ENCODE measurements at regions not wholly inside any gene's neighbourhood (a gene's known extent, or its start where the extent isn't known, plus 50 kb on each side); places are given as distances from the start of the nearest gene placed in this dataset.

- no peaks in the 10 kb centered on the region for H3K36me3 ChIP-seq (ENCODE audit: control insufficient read depth in 5 of 5, insufficient read depth in 5 of 5, low read length in 5 of 5)
- no peak overlapping the region for H3K27ac ChIP-seq (ENCODE audit: low read depth, low read length)
Measured at GRCh38 chr10:50997461-50997860, 76.8 kb upstream of the PRKG1 start.

DNA sequence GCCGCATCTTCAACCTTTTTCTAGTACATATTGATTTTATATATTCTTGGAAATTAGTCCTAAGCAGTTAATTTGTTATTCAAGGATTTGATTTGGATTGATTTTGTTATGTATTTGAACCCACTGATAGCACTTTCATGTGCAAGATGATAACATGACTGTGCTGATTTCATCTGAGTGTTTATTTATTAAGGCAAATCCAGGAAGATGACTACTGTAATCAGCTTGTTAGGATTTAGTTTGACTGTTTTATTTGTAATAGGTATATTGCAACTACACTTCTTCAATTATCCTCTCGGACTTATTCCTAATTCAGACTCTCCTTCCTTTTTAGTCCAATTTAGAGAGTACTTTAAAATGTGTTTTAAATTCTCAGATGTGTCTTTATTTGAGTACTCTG, 75.1 kb upstream of the PRKG1 start:
- H3K9ac ChIP-seq (ENCODE audit: low read length in 5 of 5): no peak overlapping the region
- H3K4me1 ChIP-seq (ENCODE audit: control insufficient read depth in 5 of 5, insufficient read depth in 5 of 5, low read length in 5 of 5): peaks cover 0 to 9% (median 0%) of the 10 kb centered on the region in 5 donors
- no peak overlapping the region for H3K27ac ChIP-seq (ENCODE audit: low read depth, low read length)
- no peaks in the 10 kb centered on the region for H3K9me3 ChIP-seq (ENCODE audit: control insufficient read depth in 5 of 5, low read length in 5 of 5)
- no peak overlapping the region for H3K4me3 ChIP-seq (ENCODE audit: low read depth in 1 of 5, low read length in 5 of 5)
- peaks cover 0 to 4% (median 3%) of the 10 kb centered on the region in 5 donors for H3K27me3 ChIP-seq (ENCODE audit: control insufficient read depth in 5 of 5, insufficient read depth in 4 of 5, low read length in 5 of 5)
- no peaks in the 10 kb centered on the region for H3K36me3 ChIP-seq (ENCODE audit: control insufficient read depth in 5 of 5, insufficient read depth in 5 of 5, low read length in 5 of 5)

More at GRCh38 chr10:50997461-50997860, 76.8 kb upstream of the PRKG1 start:
- no peaks in the 10 kb centered on the region for H3K9me3 ChIP-seq (ENCODE audit: control insufficient read depth in 5 of 5, low read length in 5 of 5)
- no peak overlapping the region for H3K9ac ChIP-seq (ENCODE audit: low read length in 5 of 5)
- H3K4me3 ChIP-seq (ENCODE audit: low read depth in 1 of 5, low read length in 5 of 5): no peak overlapping the region
- peaks cover 10 to 17% (median 15%) of the 10 kb centered on the region in 5 donors for H3K27me3 ChIP-seq (ENCODE audit: control insufficient read depth in 5 of 5, insufficient read depth in 4 of 5, low read length in 5 of 5)
- peaks cover 0 to 19% (median 11%) of the 10 kb centered on the region in 5 donors for H3K4me1 ChIP-seq (ENCODE audit: control insufficient read depth in 5 of 5, insufficient read depth in 5 of 5, low read length in 5 of 5)

GRCh38 chr10:51000164-51000563, 74.1 kb upstream of the PRKG1 start:
- H3K4me1 ChIP-seq (ENCODE audit: control insufficient read depth in 5 of 5, insufficient read depth in 5 of 5, low read length in 5 of 5): peaks cover 0 to 9% (median 0%) of the 10 kb centered on the region in 5 donors
- H3K9ac ChIP-seq (ENCODE audit: low read length in 5 of 5): no peak overlapping the region
- H3K27me3 ChIP-seq (ENCODE audit: control insufficient read depth in 5 of 5, insufficient read depth in 4 of 5, low read length in 5 of 5): peaks cover 0 to 3% (median 0%) of the 10 kb centered on the region in 5 donors
- H3K9me3 ChIP-seq (ENCODE audit: control insufficient read depth in 5 of 5, low read length in 5 of 5): no peaks in the 10 kb centered on the region
- H3K4me3 ChIP-seq (ENCODE audit: low read depth in 1 of 5, low read length in 5 of 5): no peak overlapping the region
- no peak overlapping the region for H3K27ac ChIP-seq (ENCODE audit: low read depth, low read length)
- no peaks in the 10 kb centered on the region for H3K36me3 ChIP-seq (ENCODE audit: control insufficient read depth in 5 of 5, insufficient read depth in 5 of 5, low read length in 5 of 5)

GRCh38 chr10:51000976-51001375, 73.3 kb upstream of the PRKG1 start:
- Histone ChIP-seq H3K4me1 (ENCODE audit: control insufficient read depth in 5 of 5, insufficient read depth in 5 of 5, low read length in 5 of 5) (peaks cover 0 to 9% (median 0%) of the 10 kb centered on the region in 5 donors), H3K27ac (ENCODE audit: low read depth, low read length) (no peak overlapping the region)

GRCh38 chr10:51001587-51001986, 72.7 kb upstream of the PRKG1 start:
- H3K4me1 ChIP-seq (ENCODE audit: control insufficient read depth in 5 of 5, insufficient read depth in 5 of 5, low read length in 5 of 5): peaks cover 0 to 9% (median 0%) of the 10 kb centered on the region in 5 donors
- H3K27me3 ChIP-seq (ENCODE audit: control insufficient read depth in 5 of 5, insufficient read depth in 4 of 5, low read length in 5 of 5): no peaks in the 10 kb centered on the region
- no peak overlapping the region for H3K27ac ChIP-seq (ENCODE audit: low read depth, low read length)
- no peak overlapping the region for H3K9ac ChIP-seq (ENCODE audit: low read length in 5 of 5)
- no peak overlapping the region for H3K4me3 ChIP-seq (ENCODE audit: low read depth in 1 of 5, low read length in 5 of 5)
- no peaks in the 10 kb centered on the region for H3K36me3 ChIP-seq (ENCODE audit: control insufficient read depth in 5 of 5, insufficient read depth in 5 of 5, low read length in 5 of 5)
- H3K9me3 ChIP-seq (ENCODE audit: control insufficient read depth in 5 of 5, low read length in 5 of 5): no peaks in the 10 kb centered on the region

More at GRCh38 chr10:51000976-51001375, 73.3 kb upstream of the PRKG1 start:
- Histone ChIP-seq H3K9me3 (ENCODE audit: control insufficient read depth in 5 of 5, low read length in 5 of 5) (no peaks in the 10 kb centered on the region), H3K9ac (ENCODE audit: low read length in 5 of 5) (no peak overlapping the region), H3K4me3 (ENCODE audit: low read depth in 1 of 5, low read length in 5 of 5) (no peak overlapping the region), H3K27me3 (ENCODE audit: control insufficient read depth in 5 of 5, insufficient read depth in 4 of 5, low read length in 5 of 5) (no peaks in the 10 kb centered on the region), H3K36me3 (ENCODE audit: control insufficient read depth in 5 of 5, insufficient read depth in 5 of 5, low read length in 5 of 5) (no peaks in the 10 kb centered on the region)

GRCh38 chr10:51002469-51002868, 71.8 kb upstream of the PRKG1 start:
- no peaks in the 10 kb centered on the region for H3K27me3 ChIP-seq (ENCODE audit: control insufficient read depth in 5 of 5, insufficient read depth in 4 of 5, low read length in 5 of 5)
- H3K4me1 ChIP-seq (ENCODE audit: control insufficient read depth in 5 of 5, insufficient read depth in 5 of 5, low read length in 5 of 5): peaks cover 0 to 9% (median 0%) of the 10 kb centered on the region in 5 donors
- H3K36me3 ChIP-seq (ENCODE audit: control insufficient read depth in 5 of 5, insufficient read depth in 5 of 5, low read length in 5 of 5): no peaks in the 10 kb centered on the region
- no peaks in the 10 kb centered on the region for H3K9me3 ChIP-seq (ENCODE audit: control insufficient read depth in 5 of 5, low read length in 5 of 5)
- no peak overlapping the region for H3K9ac ChIP-seq (ENCODE audit: low read length in 5 of 5)
- no peak overlapping the region for H3K4me3 ChIP-seq (ENCODE audit: low read depth in 1 of 5, low read length in 5 of 5)
- H3K27ac ChIP-seq (ENCODE audit: low read depth, low read length): no peak overlapping the region

DNA sequence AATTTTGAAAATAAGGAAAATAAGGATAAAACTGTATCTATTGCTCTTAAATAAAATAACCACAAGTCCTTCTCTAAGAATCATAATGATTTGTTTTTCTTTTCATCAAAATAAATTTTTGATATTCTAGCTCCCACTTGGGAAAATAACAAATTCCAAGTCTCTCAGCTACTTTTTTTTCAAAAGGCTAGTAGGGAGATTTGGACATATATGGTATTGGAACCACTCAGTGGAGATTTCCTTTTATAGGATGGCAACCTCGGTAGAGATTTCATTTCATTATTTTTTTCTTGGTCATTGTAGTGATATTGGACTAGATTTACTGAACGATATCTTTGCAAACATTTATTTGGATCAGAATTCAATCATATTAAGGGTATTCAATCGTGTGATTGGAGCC, 69.5 kb upstream of the PRKG1 start:
- Histone ChIP-seq H3K36me3 (ENCODE audit: control insufficient read depth in 5 of 5, insufficient read depth in 5 of 5, low read length in 5 of 5) (no peaks in the 10 kb centered on the region), H3K4me3 (ENCODE audit: low read depth in 1 of 5, low read length in 5 of 5) (no peak overlapping the region), H3K9ac (ENCODE audit: low read length in 5 of 5) (peak overlapping the region in 1 of 5 donors; percentile 4), H3K4me1 (ENCODE audit: control insufficient read depth in 5 of 5, insufficient read depth in 5 of 5, low read length in 5 of 5) (peaks cover 0 to 9% (median 0%) of the 10 kb centered on the region in 5 donors), H3K9me3 (ENCODE audit: control insufficient read depth in 5 of 5, low read length in 5 of 5) (no peaks in the 10 kb centered on the region), H3K27ac (ENCODE audit: low read depth, low read length) (no peak overlapping the region), H3K27me3 (ENCODE audit: control insufficient read depth in 5 of 5, insufficient read depth in 4 of 5, low read length in 5 of 5) (no peaks in the 10 kb centered on the region)

- Histone ChIP-seq H3K4me1 (ENCODE audit: control insufficient read depth in 5 of 5, insufficient read depth in 5 of 5, low read length in 5 of 5) (peaks cover 0 to 5% (median 0%) of the 10 kb centered on the region in 5 donors), H3K36me3 (ENCODE audit: control insufficient read depth in 5 of 5, insufficient read depth in 5 of 5, low read length in 5 of 5) (no peaks in the 10 kb centered on the region), H3K4me3 (ENCODE audit: low read depth in 1 of 5, low read length in 5 of 5) (no peak overlapping the region), H3K27ac (ENCODE audit: low read depth, low read length) (no peak overlapping the region), H3K9me3 (ENCODE audit: control insufficient read depth in 5 of 5, low read length in 5 of 5) (no peaks in the 10 kb centered on the region), H3K27me3 (ENCODE audit: control insufficient read depth in 5 of 5, insufficient read depth in 4 of 5, low read length in 5 of 5) (no peaks in the 10 kb centered on the region), H3K9ac (ENCODE audit: low read length in 5 of 5) (no peak overlapping the region)
Measured at GRCh38 chr10:51005551-51005950, 68.7 kb upstream of the PRKG1 start.

- no peak overlapping the region for H3K9ac ChIP-seq (ENCODE audit: low read length in 5 of 5)
- H3K9me3 ChIP-seq (ENCODE audit: control insufficient read depth in 5 of 5, low read length in 5 of 5): no peaks in the 10 kb centered on the region
- no peaks in the 10 kb centered on the region for H3K36me3 ChIP-seq (ENCODE audit: control insufficient read depth in 5 of 5, insufficient read depth in 5 of 5, low read length in 5 of 5)
- H3K4me1 ChIP-seq (ENCODE audit: control insufficient read depth in 5 of 5, insufficient read depth in 5 of 5, low read length in 5 of 5): peaks cover 0 to 2% (median 0%) of the 10 kb centered on the region in 5 donors
- H3K27ac ChIP-seq (ENCODE audit: low read depth, low read length): no peak overlapping the region
- H3K4me3 ChIP-seq (ENCODE audit: low read depth in 1 of 5, low read length in 5 of 5): no peak overlapping the region
- H3K27me3 ChIP-seq (ENCODE audit: control insufficient read depth in 5 of 5, insufficient read depth in 4 of 5, low read length in 5 of 5): no peaks in the 10 kb centered on the region
Measured at GRCh38 chr10:51006686-51007085, 67.6 kb upstream of the PRKG1 start.

DNA sequence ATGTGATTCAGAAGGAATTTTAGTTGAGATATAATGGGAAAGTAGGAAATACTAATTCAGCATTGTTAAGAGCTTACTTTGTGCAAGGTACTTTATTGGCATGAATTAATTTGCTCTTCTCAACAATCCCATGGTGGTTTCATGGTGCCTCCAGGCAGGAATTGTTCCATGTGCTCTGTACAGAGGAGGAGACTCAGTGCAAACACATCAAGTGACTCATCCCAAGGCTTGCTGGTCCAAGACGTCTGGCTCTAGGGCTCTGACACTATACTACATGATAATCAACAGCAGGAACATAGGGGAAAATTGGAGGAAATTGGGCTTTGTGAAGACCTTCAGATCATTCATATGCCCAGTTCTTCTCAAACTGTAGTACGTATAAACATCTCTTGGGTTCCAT, 66.5 kb upstream of the PRKG1 start:
- Histone ChIP-seq H3K4me3 (ENCODE audit: low read depth in 1 of 5, low read length in 5 of 5) (no peak overlapping the region), H3K27ac (ENCODE audit: low read depth, low read length) (no peak overlapping the region), H3K9me3 (ENCODE audit: control insufficient read depth in 5 of 5, low read length in 5 of 5) (no peaks in the 10 kb centered on the region), H3K36me3 (ENCODE audit: control insufficient read depth in 5 of 5, insufficient read depth in 5 of 5, low read length in 5 of 5) (no peaks in the 10 kb centered on the region), H3K27me3 (ENCODE audit: control insufficient read depth in 5 of 5, insufficient read depth in 4 of 5, low read length in 5 of 5) (no peaks in the 10 kb centered on the region), H3K9ac (ENCODE audit: low read length in 5 of 5) (no peak overlapping the region), H3K4me1 (ENCODE audit: control insufficient read depth in 5 of 5, insufficient read depth in 5 of 5, low read length in 5 of 5) (peaks cover 0 to 2% (median 0%) of the 10 kb centered on the region in 5 donors)

GRCh38 chr10:51008346-51008745, 65.9 kb upstream of the PRKG1 start:
- H3K4me1 ChIP-seq (ENCODE audit: control insufficient read depth in 5 of 5, insufficient read depth in 5 of 5, low read length in 5 of 5): peaks cover 0 to 2% (median 0%) of the 10 kb centered on the region in 5 donors
- no peaks in the 10 kb centered on the region for H3K27me3 ChIP-seq (ENCODE audit: control insufficient read depth in 5 of 5, insufficient read depth in 4 of 5, low read length in 5 of 5)
- H3K4me3 ChIP-seq (ENCODE audit: low read depth in 1 of 5, low read length in 5 of 5): no peak overlapping the region
- no peak overlapping the region for H3K9ac ChIP-seq (ENCODE audit: low read length in 5 of 5)
- no peaks in the 10 kb centered on the region for H3K9me3 ChIP-seq (ENCODE audit: control insufficient read depth in 5 of 5, low read length in 5 of 5)
- H3K36me3 ChIP-seq (ENCODE audit: control insufficient read depth in 5 of 5, insufficient read depth in 5 of 5, low read length in 5 of 5): no peaks in the 10 kb centered on the region
- no peak overlapping the region for H3K27ac ChIP-seq (ENCODE audit: low read depth, low read length)

Data from subcutaneous abdominal adipose tissue (tissue), 5 donors.